SH-SY5Y (cell line): ENCODE measurements at regions not wholly inside any gene's neighbourhood (a gene's known extent, or its start where the extent isn't known, plus 50 kb on each side); places are given as distances from the start of the nearest gene placed in this dataset.

Source experiments
- GATA2 ChIP-seq: IDR thresholded peaks from 2 replicates; pipeline ENCODE4 v1.6.1; 2011; ENCODE audit warnings: mild to moderate bottlenecking, low read depth, low read length
- GATA3 ChIP-seq: IDR thresholded peaks from 2 replicates; pipeline ENCODE4 v1.6.1; 2011; ENCODE audit warnings: low read depth, mild to moderate bottlenecking, low read length, moderate library complexity

DNA sequence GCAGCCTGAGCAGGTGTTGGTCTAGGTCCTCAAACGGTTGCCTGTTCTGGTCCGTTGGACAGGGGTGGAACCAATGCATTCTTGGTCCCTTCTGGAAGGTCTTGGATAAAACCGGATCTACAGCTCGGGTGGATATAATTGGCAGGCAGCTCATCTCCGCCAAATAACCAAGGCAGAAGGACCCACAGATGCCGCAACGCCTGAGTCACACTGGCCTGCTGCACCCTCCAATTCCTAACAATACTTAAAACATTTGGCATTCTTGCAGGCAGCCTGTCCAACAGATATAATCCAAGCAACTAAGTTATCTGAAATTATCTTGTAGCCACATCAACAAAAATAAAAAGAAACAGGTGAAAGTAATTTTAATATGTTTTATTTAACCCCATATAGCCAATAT, 59.0 kb upstream of the FGF14 start:
- TF ChIP-seq GATA2 (no peak), GATA3 (no peak)

DNA sequence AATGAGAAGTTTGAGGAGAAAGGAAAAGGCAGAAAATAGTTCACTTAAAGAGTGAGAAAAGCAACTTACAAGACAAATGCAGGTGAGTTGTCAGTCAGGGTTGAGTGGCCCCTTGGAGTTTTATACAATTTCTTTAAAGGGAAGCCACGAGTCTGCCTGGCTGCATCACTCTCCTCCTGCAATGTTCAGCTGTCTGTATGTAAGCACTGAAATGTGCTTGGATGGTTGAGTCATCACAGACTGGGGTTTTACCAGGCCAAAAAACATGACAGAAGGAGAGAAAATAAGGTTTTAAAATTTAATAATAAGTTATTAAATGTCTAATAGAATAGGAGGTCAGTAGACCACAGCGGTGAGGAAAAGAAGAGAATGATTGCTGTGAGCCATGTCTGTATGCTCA, 51.0 kb upstream of the FGF14 start:
- TF ChIP-seq GATA2 = no peak
- no peak for TF ChIP-seq GATA3
